ENCODE measurements at regions not wholly inside any gene's neighbourhood (a gene's known extent, or its start where the extent isn't known, plus 50 kb on each side); places are given as distances from the start of the nearest gene placed in this dataset.

- TF ChIP-seq TEAD4 (CRISPR knock-in tag; IDR thresholded peaks at IDR 0.05) (no peak), FOXJ3 (CRISPR knock-in tag; IDR thresholded peaks at IDR 0.05; ENCODE audit: borderline replicate concordance) (no peak), FOXP1 (CRISPR knock-in tag; IDR thresholded peaks at IDR 0.05; ENCODE audit: borderline replicate concordance) (no peak), TCF7 (CRISPR knock-in tag; IDR thresholded peaks at IDR 0.05; ENCODE audit: low read depth) (no peak), ZBTB21 (CRISPR knock-in tag; IDR thresholded peaks at IDR 0.05; ENCODE audit: borderline replicate concordance) (no peak), ZSCAN18 (CRISPR knock-in tag; IDR thresholded peaks at IDR 0.05) (no peak)
Observed at GRCh38 chr1:5620997-5621396, 371.2 kb downstream of the NPHP4 start (continued).

GRCh38 chr1:5620418-5620817 lies 371.8 kb downstream of the NPHP4 start:
- ATAC-seq = no peak
- CTCF ChIA-PET = interaction anchor here (0.7 to 1.5 kb wide), 4 partner anchors 32 to 360 kb away, joined by 3 to 7 read pairs (median 4); no protein-coding TSS in a partner anchor
- TF ChIP-seq ZBTB21 (CRISPR knock-in tag; IDR thresholded peaks at IDR 0.05; ENCODE audit: borderline replicate concordance) (no peak), ZNF263 (CRISPR knock-in tag; IDR thresholded peaks at IDR 0.05; ENCODE audit: low read depth) (no peak), ATF1 (CRISPR knock-in tag; IDR thresholded peaks at IDR 0.05) (no peak), HMGXB4 (CRISPR knock-in tag; IDR thresholded peaks at IDR 0.05) (no peak), NR2C2 (CRISPR knock-in tag; IDR thresholded peaks at IDR 0.05) (no peak), GTF2I (CRISPR knock-in tag; conservative IDR thresholded peaks at IDR 0.05) (no peak)
- H3K4me3 Mint-ChIP-seq = no peak overlapping the region
- peaks cover 3% of the 10 kb centered on the region; the same call in 1 of the 2 replicates for H3K27me3 Mint-ChIP-seq (ENCODE audit: low read depth)
- H3K27ac Mint-ChIP-seq = no peak overlapping the region
- no peak for DNase-seq (ENCODE audit: low spot score)
- peaks cover 46% of the 10 kb centered on the region for H3K36me3 Mint-ChIP-seq
- no peaks in the 10 kb centered on the region for H3K4me1 Mint-ChIP-seq
- POLR2A ChIA-PET = no interaction called here
- H3K9me3 Mint-ChIP-seq = peaks cover 68% of the 10 kb centered on the region

GRCh38 chr1:5619469-5619868 lies 372.8 kb downstream of the NPHP4 start:
- POLR2A ChIA-PET = no interaction called here
- Mint-ChIP-seq H3K27me3 (ENCODE audit: low read depth) (peaks cover 3% of the 10 kb centered on the region; the same call in 1 of the 2 replicates), H3K27ac (no peak overlapping the region), H3K4me3 (no peak overlapping the region), H3K4me1 (no peaks in the 10 kb centered on the region), H3K9me3 (peaks cover 72% of the 10 kb centered on the region), H3K36me3 (peaks cover 50% of the 10 kb centered on the region)
- ATAC-seq (no peak), DNase-seq (ENCODE audit: low spot score) (no peak)
- CTCF ChIA-PET = no interaction called here
- TF ChIP-seq CDX4 (CRISPR knock-in tag; IDR thresholded peaks at IDR 0.05; ENCODE audit: borderline replicate concordance) (no peak), ZNF532 (CRISPR knock-in tag; IDR thresholded peaks at IDR 0.05; ENCODE audit: borderline replicate concordance) (no peak), MXD4 (CRISPR knock-in tag; IDR thresholded peaks at IDR 0.05; ENCODE audit: borderline replicate concordance) (no peak), FOXP4 (CRISPR knock-in tag; IDR thresholded peaks at IDR 0.05) (no peak), FOXK1 (CRISPR knock-in tag; IDR thresholded peaks at IDR 0.05) (no peak), ATF6 (CRISPR knock-in tag; IDR thresholded peaks at IDR 0.05) (no peak)

Measured in WTC11 (cell line).